ENCODE measurements at regions not wholly inside any gene's neighbourhood (a gene's known extent, or its start where the extent isn't known, plus 50 kb on each side); places are given as distances from the start of the nearest gene placed in this dataset.

- TF ChIP-seq, protein P1, sequence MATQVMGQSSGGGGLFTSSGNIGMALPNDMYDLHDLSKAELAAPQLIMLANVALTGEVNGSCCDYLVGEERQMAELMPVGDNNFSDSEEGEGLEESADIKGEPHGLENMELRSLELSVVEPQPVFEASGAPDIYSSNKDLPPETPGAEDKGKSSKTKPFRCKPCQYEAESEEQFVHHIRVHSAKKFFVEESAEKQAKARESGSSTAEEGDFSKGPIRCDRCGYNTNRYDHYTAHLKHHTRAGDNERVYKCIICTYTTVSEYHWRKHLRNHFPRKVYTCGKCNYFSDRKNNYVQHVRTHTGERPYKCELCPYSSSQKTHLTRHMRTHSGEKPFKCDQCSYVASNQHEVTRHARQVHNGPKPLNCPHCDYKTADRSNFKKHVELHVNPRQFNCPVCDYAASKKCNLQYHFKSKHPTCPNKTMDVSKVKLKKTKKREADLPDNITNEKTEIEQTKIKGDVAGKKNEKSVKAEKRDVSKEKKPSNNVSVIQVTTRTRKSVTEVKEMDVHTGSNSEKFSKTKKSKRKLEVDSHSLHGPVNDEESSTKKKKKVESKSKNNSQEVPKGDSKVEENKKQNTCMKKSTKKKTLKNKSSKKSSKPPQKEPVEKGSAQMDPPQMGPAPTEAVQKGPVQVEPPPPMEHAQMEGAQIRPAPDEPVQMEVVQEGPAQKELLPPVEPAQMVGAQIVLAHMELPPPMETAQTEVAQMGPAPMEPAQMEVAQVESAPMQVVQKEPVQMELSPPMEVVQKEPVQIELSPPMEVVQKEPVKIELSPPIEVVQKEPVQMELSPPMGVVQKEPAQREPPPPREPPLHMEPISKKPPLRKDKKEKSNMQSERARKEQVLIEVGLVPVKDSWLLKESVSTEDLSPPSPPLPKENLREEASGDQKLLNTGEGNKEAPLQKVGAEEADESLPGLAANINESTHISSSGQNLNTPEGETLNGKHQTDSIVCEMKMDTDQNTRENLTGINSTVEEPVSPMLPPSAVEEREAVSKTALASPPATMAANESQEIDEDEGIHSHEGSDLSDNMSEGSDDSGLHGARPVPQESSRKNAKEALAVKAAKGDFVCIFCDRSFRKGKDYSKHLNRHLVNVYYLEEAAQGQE (IDR thresholded peaks at IDR 0.05; ENCODE audit: low read depth, low read length), result no peak
- TF ChIP-seq CTCF (IDR thresholded peaks at IDR 0.05 in 2 of 3, conservative IDR thresholded peaks at IDR 0.05 in 1 of 3; ENCODE audit: control insufficient read depth in 2 of 3, extremely low read depth in 1 of 3, insufficient read depth in 1 of 3, low read depth in 3 of 3, low read length in 3 of 3) (no peak), BRCA1 (IDR thresholded peaks at IDR 0.05; ENCODE audit: low read depth, low read length) (no peak), SMARCA5 (IDR thresholded peaks at IDR 0.05) (no peak), KAT2A (conservative IDR thresholded peaks at IDR 0.05; ENCODE audit: control insufficient read depth, low read depth, low read length) (no peak)
Measured at GRCh38 chr13:84777316-84777715, 895.0 kb upstream of the SLITRK1 start (continued).

- TF ChIP-seq ZBED1 (IDR thresholded peaks at IDR 0.05; ENCODE audit: borderline replicate concordance) (no peak), SPI1 (IDR thresholded peaks at IDR 0.05; ENCODE audit: borderline replicate concordance, insufficient read depth, low read depth, low read length) (no peak), ZNF274 (IDR thresholded peaks at IDR 0.05; ENCODE audit: insufficient read depth, insufficient read length) (no peak), TARDBP (IDR thresholded peaks at IDR 0.05; ENCODE audit: borderline replicate concordance) (no peak), BCL3 (IDR thresholded peaks at IDR 0.05; ENCODE audit: borderline replicate concordance, insufficient read depth, low read depth, low read length, poor library complexity, severe bottlenecking) (no peak), IKZF1 (conservative IDR thresholded peaks at IDR 0.05) (no peak), RAD51 (IDR thresholded peaks at IDR 0.05) (no peak), ZSCAN29 (IDR thresholded peaks at IDR 0.05) (no peak), ZNF217 (IDR thresholded peaks at IDR 0.05) (no peak), MXI1 (IDR thresholded peaks at IDR 0.05; ENCODE audit: low read depth, low read length) (no peak), HCFC1 (IDR thresholded peaks at IDR 0.05; ENCODE audit: low read length) (no peak)
- TF ChIP-seq, protein P2, sequence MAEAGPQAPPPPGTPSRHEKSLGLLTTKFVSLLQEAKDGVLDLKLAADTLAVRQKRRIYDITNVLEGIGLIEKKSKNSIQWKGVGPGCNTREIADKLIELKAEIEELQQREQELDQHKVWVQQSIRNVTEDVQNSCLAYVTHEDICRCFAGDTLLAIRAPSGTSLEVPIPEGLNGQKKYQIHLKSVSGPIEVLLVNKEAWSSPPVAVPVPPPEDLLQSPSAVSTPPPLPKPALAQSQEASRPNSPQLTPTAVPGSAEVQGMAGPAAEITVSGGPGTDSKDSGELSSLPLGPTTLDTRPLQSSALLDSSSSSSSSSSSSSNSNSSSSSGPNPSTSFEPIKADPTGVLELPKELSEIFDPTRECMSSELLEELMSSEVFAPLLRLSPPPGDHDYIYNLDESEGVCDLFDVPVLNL (IDR thresholded peaks at IDR 0.05; ENCODE audit: low read depth, low read length), result no peak
- FAIRE-seq (no peak), DNase-seq (ENCODE audit: low read depth, low spot score) (no peak), ATAC-seq (no peak)
- ChIA-PET SMC1A (ENCODE audit: uncharacterized antibody, unreplicated experiment) (no interaction called here), RAD21 (ENCODE audit: unreplicated experiment) (no interaction called here), CTCF (no interaction called here), POLR2A (no interaction called here)
- WGBS (ENCODE audit: insufficient coverage, insufficient replicate concordance, low lambda C conversion rate, missing lambda C conversion rate), result 21% methylated on average over 2 of the region's 2 CpGs
- Histone ChIP-seq H3K4me3 (no peak overlapping the region), H3K79me2 (ENCODE audit: control insufficient read depth, insufficient read depth, low read length) (no peaks in the 10 kb centered on the region), H4K20me1 (ENCODE audit: control insufficient read depth, insufficient read depth) (no peaks in the 10 kb centered on the region), H2AFZ (ENCODE audit: control insufficient read depth, low read depth, low read length) (no peak overlapping the region), H3K9ac (ENCODE audit: control insufficient read depth, insufficient read depth, low read length) (no peak overlapping the region), H3K9me3 (replicated peaks; ENCODE audit: control insufficient read depth, insufficient read depth, low read length) (no peaks in the 10 kb centered on the region), H3K4me2 (ENCODE audit: control insufficient read depth, insufficient read depth) (no peak overlapping the region), H3K4me1 (ENCODE audit: control insufficient read depth, insufficient read depth, low read length) (no peaks in the 10 kb centered on the region), H3K27ac (ENCODE audit: control insufficient read depth, insufficient read depth) (no peak overlapping the region), H3K36me3 (ENCODE audit: control insufficient read depth in 2 of 2, insufficient read depth in 2 of 2, low read length in 1 of 2) (no peaks in the 10 kb centered on the region), H3K27me3 (replicated peaks in 1 of 2; ENCODE audit: control insufficient read depth in 2 of 2, insufficient read depth in 2 of 2, low read length in 1 of 2) (no peaks in the 10 kb centered on the region)
- no TSS peak for BruUV-seq (replicated peaks)
- intact Hi-C loops (cut with micrococcal nuclease; ENCODE audit: unreplicated experiment), result no loop called here
- in situ Hi-C loops (cut with MboI), result no loop called here
Measured at GRCh38 chr13:84776593-84776992, 894.3 kb upstream of the SLITRK1 start.
